ENCODE measurements at regions not wholly inside any gene's neighbourhood (a gene's known extent, or its start where the extent isn't known, plus 50 kb on each side); places are given as distances from the start of the nearest gene placed in this dataset.

DNA sequence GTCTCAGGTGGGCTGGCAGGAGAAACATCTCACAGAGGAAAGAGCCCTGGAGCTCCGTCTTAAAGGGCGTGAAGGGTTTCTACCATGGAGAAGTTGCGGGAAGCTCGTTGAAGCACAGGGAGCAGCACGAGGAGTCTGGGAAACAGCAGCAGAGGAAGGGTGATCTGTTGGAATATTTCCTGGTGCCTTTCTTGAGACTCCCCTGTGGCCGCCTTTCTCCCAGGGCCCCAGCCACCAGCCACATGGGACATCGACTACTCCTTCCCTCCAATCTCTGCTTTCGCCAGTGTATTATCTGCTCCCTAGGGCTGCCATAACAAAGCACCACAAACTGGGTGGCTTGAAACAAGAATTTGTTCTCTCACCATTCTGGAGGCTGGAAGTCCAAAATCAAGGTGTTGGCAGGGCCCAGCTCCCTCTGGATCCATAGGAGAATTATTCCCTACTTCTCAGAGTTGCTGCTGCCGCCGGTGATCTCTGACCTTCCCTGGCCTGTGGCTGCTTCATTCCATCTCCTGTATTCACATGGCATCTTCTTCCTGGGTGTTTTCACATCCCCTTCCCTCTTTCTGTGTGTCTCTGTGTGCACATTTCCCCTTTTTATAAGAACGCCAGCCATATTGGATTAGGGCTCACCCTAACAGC is 152.8 kb upstream of the GSC start:
- DNase-seq: no peak

DNA sequence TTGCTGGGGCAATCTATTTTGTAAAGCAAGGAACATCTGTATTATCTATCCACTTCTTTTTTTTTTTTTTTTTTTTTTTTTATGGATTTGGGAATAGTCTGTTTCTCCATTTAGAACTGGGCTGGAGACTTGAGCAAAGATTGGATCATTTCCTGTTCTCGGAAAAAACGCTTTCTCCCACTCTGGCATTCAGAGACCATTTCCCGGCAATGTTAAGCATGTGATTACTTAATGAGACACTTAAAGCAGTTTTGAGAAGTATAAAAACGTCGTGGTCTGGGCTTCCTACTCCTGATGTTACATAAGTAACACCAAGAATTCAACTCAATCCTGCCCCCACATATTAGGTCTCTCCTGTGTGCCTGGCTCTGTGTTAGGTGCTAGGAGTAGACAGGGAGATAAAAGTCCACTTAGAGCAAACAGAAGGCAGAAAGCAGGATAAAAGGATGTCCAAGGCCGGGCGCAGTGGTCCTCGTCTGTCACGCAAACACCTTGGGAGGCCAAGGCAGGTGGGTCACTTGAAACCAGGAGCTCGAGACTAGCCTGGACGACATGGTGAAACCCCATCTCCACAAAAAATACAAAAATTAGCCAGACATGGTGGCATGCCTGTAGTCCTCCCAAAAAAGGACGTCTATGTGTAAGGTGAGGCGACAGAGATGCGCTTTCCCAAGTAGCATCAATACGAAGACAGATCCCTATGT is 152.1 kb upstream of the GSC start:
- DNase-seq: no peak

DNA sequence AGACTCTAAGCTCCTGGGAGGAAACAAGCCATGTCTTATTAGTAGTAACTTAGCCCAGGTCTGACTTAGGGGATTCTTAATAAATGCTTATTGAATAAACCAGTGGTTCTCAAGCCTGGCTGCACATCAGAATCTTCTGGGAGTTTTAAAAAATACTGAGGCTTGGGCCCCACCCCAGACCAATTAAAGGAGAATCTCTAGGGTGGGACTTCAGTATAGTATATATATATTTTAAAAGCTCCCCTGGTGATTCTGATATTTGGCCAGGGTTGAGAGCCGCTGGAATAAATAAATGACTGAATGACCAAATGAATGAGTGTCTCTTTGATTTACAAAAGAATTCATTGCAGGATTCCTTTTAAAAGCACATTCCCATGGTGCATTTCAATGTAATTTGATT is 151.5 kb upstream of the GSC start:
- no peak for DNase-seq

DNA sequence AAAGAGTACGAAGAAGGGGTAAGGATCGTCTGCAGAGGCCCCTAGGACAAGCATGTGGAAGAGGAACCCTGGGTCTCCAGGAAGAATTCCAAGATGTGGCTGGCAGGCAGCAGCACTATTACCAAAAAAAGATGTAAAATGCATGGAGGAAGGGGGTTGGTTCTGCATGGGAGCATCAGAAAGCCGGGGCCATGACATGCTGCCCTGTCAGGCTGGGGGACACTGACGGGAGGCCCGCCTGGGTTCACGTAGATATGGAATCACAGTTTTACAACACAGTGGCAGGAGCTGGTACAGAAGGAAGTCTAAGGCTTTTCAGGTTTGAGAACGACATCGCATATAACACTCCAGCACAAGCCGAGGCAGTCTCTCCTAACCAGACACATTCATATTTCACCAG is 150.0 kb upstream of the GSC start:
- DNase-seq: no peak

- DNase-seq: no peak
Measured at GRCh38 chr14:94918896-94919295, 149.0 kb upstream of the GSC start.

DNA sequence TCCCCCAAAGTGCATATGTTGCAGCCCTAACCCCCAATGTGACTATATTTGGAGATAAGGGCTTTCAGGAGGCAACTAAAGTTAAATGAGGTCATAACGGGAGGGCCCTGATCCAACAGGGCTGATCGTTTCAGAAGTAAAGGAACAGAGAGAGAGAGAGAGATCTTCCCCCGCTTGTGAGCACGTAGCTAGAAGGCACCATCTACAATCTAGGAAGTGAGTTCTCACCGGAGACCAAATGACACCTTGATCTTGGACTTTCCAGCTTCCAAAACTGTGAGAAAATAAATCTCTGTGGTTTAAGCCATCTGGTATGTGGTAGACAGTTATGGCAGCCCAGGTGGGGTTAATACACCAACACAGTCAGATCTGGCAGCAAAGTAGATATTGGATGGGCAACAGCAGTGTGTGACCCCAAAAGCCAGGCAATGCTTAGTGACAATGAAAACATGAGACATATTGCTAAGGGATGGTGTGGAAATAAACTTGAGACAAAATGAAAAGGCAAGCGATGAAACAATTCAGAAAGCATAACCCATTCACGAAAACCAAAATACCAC is 147.2 kb upstream of the GSC start:
- no peak for DNase-seq

GRCh38 chr14:94914191-94914590 is 144.3 kb upstream of the GSC start:
- DNase-seq: no peak

DNA sequence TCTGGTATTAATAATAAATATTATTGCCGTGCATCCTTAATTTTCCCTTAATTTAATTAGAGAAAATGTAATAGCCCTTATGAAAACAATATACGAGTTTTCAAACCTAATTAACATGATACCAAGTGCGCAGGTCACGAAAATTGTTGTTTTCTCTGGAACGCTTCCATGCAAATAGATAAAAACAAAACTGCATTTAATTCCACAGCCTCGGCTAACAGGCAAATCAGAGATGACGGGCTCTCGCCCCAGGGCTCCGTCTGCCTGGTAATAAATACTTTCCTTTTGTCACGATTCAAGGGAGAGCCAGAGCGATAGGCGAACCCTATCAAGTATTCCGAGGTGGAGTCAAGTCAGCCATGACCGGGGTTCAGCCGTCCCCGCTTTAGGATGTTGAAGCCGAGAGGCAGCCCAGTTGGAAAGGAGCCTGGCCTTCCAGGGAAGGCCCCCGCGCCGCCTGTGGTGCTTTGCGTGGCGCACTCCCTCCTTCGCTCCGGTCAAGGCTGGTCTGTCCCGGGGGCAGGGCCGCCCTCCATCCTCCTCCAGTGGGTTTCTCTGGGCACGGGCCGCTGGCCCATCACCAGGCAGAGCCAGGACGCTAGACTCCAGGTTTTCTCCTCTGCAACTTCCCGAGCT is 137.8 kb upstream of the GSC start:
- no peak for DNase-seq

- no peak for DNase-seq
Measured at GRCh38 chr14:94906991-94907587, 137.2 kb upstream of the GSC start.

- no peak for DNase-seq
Measured at GRCh38 chr14:94906577-94906976, 136.7 kb upstream of the GSC start.

DNA sequence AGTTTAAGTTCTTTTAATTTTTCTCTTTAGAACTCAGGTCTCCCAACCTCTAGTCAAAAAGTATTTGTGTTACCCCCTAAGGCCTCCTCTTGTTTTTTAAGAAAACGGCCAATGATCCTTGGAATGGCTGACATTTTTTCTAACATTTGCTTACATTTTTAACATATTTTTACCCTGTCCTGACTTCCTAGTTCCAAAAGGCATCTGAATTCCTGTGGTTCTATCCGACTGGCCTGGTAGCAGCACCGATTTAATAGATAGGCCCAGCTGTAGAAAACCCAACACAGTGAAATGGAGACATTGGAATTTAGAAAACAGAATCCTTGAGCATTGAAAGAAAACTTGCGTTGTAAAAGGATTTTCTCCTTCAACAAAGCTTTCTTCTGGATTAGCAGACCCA is 134.7 kb upstream of the GSC start:
- no peak for DNase-seq

- no peak for DNase-seq
Measured at GRCh38 chr14:94903883-94904282, 134.0 kb upstream of the GSC start.

DNA sequence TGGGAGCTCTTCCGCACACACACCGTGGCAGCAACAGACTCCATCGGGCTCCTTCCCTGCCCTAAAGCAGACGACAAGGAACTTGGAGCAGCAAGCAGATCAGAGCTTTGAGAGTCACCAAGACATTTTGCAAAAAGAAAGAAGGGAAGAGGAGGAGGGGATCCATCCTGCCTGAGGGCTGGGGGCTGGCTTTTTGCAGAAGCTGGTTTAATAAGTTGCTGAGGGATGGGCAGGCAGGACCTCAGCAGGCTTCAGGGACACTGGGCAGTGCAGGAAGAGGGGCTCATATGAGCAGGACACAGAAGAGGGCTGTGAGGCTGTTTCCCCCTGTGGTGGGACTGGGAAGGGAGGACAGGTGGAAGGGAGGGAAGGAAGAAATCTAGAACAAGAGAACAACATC is 133.4 kb upstream of the GSC start:
- no peak for DNase-seq

- no peak for DNase-seq
Measured at GRCh38 chr14:94897561-94897960, 127.6 kb upstream of the GSC start.

DNA sequence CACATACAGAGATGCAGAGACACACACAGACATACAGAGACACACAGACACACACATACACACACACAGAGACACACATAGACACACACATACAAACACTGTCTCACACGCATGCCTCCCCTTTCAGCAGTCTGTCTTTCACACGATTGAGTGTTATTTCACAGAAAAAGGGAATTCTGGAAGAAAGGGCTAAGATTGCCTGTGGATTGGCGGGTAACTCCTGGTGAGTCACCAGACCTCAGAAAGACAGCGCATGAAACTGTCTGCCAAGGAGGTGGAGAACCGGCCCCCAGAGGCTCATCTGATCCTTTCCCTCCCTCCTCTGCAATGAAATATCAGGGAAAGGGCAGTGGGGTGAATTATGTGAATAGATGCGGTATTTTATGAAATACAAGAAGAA is 127.2 kb upstream of the GSC start:
- DNase-seq: no peak

DNA sequence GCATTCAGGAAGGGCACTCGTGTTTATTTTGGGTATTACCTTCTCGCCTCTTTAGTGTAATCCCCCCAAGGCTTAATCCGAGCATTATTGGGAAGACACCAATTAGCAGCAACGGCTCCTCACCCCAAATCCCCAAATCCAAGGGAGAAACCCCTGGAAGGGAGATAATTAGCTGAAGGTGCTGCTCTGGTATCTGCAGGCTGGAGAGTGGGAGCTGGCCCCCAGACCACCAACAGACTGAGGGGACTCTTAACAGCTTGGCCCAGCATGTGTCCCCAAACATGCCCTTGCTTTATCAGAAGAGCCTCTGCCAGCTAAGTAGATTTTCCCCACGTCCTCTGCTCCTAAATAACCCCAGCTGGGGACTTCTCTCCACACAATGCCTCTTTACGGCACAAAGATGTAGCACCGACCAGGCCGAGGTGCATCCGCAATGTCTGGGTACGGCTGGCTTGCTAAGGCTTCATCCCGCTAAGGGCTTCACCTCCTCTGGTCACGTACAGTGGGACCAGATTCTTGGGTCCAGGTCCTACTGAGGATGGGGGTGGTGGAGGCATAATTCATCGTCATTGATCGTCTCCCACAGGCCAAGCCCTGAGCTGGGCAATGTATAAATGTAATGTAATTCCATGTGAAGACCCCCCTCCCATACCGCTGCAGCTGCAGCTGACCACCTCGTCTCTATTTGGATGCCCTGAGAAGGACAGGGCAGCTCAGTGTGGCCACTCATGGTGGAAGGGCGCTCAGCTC is 123.7 kb upstream of the GSC start:
- no peak for DNase-seq

- no peak for DNase-seq
Measured at GRCh38 chr14:94890785-94891184, 120.9 kb upstream of the GSC start.

DNA sequence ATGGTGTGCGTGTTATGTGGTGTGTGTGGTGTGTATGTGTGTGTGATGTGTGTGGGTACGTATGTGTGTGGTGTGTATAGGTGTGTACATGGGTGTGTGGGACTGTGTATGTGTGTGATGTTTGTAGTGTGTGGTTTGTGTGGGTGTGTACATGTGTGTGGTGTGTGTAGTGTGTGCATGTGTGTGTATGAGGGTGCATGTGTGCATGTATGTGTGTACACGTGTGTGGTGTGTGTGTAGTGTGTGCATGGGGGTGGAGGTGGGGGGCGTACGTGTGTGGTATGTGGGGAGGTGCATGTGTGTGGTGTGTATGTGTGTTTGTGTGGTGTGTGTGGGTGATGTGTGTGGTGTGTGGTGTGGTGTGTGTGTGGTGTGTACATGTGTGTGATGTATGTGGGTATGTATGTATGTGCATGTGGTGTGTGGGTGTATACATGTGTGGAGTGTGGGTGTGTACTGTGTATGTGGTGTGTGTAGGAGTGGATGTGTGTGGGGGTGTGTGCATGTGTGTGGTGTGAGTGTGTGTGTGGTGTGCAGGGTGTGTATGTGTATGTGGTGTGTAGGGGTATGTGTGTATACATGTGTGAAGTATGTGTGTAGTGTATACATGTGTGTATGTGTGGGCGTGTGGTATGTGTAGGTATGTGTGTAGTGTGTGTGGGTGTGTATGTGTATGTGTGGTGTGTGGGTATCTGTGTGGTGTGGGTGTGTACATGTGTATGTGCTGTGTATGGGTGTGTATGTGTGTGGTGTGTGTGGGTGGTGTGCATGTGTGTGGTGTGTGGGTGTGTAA is 119.8 kb upstream of the GSC start:
- DNase-seq: no peak

DNA sequence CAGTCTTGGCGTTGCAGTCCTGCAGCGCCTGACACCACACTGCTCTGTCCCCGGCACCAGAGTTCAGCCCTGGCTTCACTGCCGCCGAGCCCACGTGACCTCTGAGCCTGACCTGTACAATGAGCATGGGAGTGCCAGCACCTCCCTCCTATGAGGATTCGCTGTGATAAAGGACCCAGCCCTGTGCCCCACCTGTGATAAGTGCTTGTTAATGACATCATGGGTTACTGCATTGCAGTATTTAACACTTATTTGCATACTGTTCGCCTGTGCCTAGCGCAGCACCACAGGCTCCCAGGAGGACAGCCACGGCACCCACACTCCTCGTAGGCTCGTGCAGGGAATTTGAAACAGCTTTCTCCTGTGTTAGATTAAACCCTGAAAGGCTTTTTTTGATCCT is 118.2 kb upstream of the GSC start:
- DNase-seq: no peak

DNA sequence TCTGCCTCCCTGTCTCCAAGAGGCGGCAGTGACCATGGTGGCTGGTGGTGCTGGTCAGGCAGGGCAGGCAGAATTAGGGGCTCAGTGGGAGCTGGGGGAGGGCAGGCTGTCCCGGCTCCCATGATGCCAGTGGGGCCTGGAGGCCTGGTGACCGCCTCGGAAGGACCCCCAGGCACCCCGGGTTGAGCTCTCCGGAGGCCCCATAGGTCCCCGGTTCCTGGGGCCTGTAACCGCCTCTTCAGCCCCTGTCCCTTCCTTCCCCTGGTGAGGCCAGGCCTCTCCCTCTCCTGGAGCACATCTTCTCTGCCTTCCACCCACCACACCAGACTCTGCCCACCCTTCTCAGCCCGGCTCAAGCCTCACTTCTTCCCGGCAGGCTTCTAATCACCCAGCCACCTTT is 117.7 kb upstream of the GSC start:
- DNase-seq: no peak

- no peak for DNase-seq
Measured at GRCh38 chr14:94886931-94887330, 117.0 kb upstream of the GSC start.

GRCh38 chr14:94885481-94886155 is 115.7 kb upstream of the GSC start:
- DNase-seq: no peak
